A172 (cell line): ENCODE measurements at regions not wholly inside any gene's neighbourhood (a gene's known extent, or its start where the extent isn't known, plus 50 kb on each side); places are given as distances from the start of the nearest gene placed in this dataset.
A peak's percentile ranks its signal among the peaks of the same experiment; 100 is the strongest.

ENCODE experiments used
- DNase-seq: peaks from one replicate; pipeline ENCODE4 v3.0.0-alpha.2; 2015; ENCODE audit warnings: low spot score

DNA sequence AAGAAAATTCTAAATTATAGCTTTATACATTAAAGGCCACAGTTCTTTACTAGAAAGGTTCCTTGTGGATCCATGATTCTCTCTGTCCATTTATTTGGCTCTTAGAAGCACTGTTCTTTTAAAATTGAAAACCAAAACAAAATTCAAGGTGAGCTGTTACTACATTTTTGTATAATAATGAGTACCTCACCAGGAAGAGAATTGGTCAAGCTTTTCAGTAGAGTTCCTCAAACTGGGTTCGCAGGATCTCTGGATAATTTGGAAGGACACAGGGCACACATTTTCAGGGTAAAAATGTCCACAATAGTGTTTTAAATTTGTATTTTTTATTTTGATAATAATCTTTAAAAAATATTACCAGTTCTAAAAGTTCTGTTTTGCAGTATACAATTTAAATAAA is 93.0 kb downstream of the PPP1R3A start:
- no peak for DNase-seq

DNA sequence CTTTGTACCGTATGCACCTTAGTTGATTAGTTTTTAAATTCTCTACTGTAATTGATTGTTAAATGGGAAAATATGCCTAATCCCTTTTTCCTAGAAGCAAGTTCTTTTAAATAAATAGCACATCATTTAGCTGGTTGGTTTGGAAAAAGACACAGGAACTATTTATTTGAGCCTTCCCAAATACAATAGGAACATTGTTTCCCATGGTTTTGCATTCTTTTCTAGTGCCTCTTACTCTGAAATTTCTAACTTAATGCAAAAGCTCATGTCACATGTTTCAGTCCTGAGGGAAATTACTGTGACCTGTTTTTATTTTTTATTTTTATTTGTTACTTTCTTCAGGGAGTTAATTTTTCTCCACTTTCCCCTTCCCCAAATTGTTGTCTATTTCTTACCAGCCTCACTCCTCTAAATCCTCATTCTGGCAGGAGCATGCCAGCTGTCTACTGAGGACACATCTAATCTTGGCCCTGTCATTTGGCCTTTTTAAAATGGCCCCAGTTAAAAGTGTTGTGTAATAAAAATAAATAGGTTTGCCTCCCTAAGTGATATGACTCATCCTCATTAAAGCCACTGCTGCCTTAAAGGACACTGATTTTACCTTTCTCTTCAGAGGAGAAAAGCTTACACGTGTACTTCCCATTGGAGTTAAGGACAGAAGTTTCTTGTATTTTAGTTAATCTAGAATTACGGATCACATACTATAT is 94.5 kb downstream of the PPP1R3A start:
- DNase-seq = peak; percentile 57

DNA sequence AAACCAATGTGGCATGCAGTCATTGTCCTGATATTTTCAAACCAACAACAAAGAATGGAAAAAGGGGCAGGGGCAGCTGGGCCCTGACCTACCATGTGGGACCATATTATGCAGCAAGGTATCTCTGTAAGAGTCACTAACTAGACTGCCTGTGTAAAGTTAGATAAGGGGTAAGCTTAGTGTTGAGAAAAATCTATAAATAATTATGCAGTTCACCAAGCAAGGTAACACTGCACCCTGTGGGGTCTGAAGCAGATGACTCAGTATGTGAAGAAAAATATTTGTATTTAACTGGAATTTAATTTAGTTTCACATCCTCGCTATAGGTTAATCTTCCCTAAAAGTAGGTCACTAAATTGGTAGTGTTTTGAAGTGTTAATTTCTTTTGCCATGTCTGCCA is 99.3 kb downstream of the PPP1R3A start:
- DNase-seq = no peak

DNA sequence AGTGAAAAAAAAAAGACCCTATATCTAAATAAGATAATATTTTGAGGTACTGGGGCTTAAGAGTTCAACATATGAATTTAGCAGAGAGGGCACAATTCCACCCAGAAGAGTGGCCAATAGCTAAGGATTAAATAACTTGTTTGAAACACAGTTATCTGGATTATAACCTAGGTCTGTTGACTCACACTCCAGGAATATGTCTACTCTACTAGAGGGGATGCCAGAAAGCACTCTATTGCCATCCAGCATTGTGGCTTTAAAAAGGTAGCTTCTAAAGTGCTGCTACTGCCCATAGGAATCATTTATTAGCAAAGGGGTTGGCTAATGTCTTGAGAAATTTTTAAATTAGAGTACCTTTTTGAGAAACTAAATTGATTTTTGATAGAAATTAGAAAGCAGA is 102.2 kb downstream of the PPP1R3A start:
- no peak for DNase-seq

DNA sequence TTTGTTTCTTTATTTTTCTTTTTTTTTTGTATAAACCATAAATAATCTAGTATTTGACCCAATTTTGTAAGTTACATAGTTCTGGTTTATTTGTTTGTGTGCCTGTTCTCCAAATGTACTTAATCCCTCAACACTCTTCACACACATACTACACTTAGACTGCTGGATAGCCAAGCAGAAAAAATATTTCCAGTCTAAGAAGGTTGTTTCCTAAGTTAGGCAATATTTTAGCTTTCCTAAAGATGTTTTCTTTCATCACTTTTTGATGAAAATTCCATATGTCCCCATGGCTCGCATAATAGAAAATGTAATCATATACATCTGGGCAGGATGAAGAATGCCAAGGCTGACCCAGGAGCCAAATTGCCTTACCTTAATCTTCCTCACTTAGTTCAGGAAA is 105.3 kb downstream of the PPP1R3A start:
- DNase-seq = no peak

DNA sequence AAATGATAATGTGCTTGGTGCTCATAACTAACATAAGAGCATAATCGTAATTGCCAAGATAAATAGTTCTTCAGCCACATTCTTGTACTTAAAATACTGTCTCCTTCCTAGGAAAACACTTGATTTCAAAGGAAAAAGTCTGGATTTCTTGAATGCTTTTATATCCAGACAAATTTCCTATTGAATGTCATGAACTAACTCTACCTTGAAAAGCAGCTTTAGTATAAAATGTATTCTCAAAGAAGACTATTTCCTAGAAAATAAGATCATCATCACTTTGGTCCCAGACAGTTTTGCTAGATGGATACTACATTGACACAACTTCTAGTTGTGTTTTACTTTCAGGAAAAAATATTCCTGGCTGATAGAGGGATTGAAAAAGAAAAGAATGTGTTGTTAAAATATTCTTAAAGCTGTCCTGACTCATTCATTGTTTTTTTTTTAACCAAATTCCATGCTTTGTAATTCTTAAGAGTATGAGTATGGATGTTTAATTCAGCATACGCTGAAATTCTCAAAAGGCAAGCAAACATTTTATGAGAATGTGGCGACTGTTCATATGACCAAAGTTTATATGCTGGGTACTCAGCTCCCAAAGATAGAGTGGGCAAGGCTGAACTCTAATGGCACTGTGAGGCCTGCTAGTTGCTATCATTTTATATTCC is 106.1 kb downstream of the PPP1R3A start:
- DNase-seq = no peak

DNA sequence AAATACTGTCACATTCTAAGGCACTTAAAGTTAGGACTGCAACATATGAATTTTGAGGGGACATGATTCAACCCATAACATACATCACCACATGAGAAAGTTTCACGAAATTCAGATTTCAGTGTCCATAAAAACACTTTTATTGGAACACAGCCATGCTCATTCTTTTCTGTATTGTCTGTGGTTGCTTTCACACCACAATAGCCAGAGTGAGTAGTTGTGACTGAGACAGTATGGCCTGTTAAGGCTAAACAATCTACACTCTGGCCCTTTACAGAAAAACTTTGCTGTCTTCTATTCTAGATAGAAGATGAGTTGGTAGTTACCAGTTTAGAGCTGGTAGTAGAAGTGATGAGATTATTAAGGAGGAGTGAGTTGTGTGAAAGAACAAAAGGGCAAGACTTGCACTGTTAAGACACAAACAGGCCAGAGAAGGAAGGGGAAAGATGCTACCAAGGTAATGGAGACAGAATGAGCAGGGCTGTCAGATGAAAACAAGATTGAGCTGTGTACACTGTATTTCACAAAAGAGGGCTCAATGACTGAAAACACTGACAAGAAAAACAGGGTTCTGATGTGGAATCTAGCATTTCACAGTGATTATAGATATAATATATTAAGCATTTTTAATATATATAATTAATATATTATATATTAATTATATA is 108.6 kb downstream of the PPP1R3A start:
- DNase-seq = no peak

DNA sequence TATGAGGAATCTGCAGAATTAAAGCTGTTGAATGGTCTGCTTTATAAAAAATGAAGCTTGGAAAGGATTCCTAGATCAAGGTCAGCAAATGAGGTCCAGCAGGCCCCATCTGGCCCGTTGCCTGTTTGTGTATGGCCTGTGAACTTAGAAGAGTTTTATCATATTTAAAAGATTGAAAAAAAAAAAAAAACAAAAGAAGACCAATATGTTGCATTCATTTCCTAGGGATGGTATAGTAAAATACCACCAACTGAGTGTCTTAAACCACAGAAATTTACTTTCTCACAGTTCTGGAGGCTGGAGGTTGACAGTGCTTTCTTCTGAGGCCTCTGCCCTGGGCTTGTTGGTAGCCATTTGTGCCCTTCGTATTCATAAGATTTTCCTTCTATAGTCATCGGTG is 109.2 kb downstream of the PPP1R3A start:
- DNase-seq = no peak

DNA sequence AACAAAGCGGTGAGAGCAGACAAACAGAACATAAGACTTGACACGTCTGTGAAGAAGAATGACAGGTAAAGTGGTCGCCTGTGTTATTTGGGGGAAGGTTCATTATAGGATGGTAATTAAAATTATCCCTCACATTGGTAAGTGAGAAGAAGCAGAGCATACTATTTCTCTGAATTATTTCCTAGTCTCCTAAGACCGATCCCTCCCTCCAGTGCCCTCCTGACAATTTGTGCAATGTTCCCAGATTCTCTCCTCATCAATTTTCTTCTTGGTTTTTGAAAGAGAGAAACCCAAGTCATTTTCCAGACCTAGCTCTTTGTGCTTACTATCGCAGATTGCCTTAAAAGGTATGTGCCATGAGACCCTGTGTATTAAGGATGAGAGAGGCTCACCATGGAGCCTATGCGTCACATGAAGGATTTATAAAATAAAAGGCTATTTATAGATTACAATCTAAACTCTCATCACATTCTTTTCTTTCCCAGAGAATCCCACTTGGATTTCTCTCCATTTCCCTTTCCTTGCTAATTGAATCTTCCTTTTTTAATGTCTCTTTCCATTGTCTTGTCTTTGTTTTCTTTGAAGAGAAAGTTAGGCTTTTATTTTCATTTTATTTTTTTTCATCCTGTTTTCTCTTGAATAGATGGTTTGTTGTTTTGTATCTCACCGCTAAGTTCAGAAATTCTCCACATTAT is 112.0 kb downstream of the PPP1R3A start:
- DNase-seq = no peak

DNA sequence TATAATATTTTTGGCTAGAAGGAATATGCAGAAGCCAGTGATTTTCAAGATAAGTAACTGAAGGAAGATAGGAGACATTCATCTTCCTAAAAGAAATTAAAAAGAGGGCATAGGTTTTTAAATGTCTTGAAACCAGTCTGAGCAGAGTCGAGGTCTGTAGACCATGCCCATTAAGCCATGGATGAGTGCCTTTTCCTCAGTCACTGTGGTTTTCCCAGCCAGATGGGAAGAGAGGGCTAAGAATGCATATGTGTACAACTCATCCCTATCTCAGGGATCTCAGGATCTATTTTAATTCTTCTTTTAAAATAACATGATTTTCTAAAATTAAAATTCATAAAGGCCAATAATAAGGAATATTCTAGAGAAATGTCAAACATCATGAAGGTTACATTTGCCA is 112.8 kb downstream of the PPP1R3A start:
- DNase-seq = no peak

DNA sequence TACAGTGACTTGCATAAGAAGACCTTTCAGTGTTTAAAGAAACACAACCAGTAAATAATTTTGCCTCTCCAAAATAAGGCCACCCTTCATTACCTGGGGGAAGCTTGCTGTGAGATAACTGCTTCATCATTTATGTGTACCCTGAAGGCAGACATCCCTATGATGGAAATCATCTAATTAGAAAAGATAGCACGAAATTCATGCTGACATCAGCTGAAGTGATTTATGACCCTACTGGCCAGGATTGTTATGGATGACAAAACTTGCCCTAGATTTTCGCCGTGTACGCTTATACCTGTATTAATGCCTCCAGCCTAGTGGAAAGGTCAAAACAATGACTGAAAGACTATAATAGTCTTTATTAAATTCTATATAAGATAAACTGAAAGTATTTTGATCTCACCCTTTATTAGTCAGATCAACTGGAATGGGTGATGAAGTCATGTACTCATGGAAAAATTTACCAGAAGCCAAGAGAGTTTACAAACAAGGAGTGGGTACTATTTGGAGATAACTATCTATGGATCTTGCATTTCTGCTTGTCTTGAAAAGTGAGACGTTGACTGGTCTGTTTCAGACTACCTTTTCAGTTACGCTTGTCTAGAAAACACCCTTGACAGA is 114.2 kb downstream of the PPP1R3A start:
- DNase-seq = no peak

DNA sequence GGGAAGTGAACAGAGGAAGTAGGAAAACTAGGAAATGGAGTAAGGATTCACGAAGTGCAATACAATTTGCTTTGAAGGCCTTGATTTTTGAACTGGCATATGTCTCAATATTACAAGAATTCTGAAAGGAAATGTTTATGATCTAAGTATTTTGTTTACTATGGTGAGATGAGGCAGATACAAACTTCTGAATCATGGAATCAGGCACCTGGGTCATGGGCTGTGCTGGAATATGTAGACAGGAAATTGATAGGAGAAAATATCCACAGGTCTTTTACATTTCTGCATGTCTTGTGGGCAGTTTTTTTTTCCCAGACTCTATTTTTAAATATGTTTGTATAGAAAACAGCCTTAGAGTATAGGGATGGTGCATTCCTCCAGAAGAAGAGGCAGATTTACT is 117.1 kb downstream of the PPP1R3A start:
- DNase-seq = no peak

DNA sequence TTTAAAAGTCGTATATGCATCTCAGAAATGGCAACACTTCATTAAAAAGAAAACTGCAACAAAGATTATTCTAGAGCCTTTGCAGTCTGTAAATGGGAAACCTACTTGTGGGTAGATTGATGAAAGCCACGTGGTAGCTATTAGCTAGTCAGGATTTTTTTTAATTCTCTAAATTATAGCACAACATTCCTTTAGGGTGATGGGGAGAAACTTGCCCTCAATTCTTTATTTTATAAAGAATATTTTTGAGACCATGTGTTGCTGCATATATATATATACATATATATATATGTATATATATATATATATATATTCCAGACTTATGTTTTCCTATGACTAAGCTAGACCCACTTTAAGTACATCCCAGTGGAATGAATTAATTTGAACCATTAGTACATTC is 118.0 kb downstream of the PPP1R3A start:
- DNase-seq = no peak

DNA sequence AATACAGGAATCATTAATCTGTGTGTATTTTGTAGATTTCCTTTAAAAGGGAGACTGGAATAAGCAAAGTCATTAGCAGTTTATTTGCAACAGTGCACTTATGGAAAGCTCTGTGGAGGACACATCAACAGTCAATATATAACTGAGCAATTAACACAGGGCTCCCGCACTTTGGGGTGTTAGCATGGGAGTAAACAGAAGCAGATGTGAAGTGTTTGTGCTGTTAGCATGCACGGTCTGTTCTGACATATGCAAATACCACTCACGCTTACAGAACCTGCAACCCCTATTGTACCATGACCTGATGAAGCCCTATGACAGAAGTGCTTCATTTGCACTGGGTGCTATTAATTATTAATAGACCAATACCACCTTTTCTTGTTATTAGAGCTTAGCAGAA is 118.9 kb downstream of the PPP1R3A start:
- no peak for DNase-seq

DNA sequence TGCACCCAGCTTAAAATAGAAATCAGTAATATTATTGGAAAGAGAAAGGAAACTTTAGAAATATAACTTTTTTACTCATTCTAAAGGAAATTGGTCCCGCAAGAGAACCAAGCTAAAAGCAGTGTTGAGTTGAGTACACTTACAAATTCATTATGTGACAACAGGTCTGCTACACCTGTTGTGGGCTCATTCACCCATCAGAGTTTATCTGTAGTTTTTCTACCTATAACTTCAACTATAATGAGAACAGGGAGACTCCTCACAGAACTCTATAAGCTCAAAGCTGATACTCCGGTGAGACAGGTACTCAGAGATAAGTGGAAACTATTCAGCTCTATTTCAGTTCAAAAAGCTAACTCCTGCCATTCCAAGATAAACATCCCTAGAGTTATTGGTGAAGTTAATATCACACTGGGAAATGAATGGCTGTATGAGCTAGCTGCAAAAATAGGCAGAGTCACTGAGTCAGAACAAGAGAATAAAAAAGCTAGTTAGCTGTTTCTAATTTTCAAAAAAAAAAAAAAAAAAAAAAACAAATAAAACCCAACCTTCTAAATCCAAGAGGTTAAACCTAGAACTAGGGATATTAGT is 121.3 kb downstream of the PPP1R3A start:
- DNase-seq = no peak

DNA sequence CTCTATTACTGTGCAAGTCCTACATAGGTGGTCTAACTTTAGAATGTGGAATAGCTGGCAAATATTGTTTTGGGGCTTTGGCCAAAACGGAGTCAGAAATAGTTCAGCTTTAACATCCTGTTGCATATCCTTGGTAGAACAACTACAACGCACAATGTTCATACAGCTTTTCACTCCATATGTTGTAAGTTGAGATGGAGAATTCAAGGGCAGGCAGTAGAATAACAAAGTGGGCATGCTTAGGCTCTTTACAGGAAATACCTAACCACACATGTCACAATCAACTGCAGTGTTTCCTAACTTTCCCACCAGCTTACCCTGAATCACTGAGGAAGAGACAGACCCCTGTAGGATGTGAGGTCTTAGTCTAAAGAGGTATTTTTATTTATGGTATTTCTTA is 122.3 kb downstream of the PPP1R3A start:
- peak; percentile 66 for DNase-seq

DNA sequence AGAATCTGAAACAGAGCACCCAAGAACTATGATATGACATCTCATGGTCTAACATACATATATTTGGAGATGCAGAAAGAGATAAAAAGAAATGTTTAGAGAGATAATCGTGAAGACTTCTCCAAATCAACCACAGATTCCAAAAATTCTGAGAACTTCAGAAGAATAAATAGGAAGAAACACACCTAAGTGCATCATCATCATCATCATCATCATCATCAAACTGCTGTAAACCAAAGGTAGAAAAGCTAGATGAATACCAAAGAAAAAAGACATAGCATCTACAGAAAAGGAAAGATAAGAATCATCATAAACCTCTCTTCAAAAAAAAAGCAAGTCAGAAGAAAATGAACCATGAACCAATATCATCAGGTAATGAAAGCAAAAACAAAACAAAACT is 124.2 kb downstream of the PPP1R3A start:
- DNase-seq = no peak

DNA sequence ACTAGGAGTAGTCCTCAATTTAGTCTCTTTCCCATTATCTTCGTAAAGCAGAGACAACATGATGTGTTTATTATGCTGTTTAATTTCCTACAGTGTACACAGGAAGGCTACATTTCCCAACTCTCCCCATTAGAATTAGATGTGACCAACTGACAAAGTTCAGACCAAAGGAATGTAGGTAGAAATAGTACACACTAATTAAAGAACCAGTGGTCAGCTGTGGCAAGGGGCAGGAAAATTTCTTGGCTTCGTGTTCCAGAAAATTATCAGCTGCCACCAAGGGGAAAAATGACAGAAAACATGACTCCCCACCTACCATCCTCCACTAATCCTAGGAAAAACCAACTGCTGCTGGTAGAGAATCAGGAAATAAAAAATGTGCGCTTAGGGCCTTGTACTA is 125.6 kb downstream of the PPP1R3A start:
- DNase-seq = no peak

DNA sequence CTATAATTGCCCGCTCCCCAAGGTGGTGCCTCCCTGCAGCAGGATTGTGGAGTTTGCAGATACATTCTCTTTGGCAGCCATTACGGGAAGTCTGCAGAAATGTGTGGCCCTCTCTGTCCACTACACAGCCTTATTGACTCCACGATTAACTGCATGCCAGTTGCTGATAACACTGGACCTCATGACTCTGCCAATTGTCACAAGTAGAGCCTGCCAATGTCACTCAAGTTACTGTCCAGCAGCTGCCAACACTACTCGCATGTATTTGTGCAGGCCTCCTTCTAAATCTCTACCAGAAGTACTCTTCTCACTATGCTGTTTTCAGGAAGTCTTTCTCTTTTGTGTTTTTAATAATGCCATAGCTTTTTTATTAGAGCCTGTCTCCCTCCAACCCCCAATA is 128.8 kb downstream of the PPP1R3A start:
- DNase-seq = no peak

DNA sequence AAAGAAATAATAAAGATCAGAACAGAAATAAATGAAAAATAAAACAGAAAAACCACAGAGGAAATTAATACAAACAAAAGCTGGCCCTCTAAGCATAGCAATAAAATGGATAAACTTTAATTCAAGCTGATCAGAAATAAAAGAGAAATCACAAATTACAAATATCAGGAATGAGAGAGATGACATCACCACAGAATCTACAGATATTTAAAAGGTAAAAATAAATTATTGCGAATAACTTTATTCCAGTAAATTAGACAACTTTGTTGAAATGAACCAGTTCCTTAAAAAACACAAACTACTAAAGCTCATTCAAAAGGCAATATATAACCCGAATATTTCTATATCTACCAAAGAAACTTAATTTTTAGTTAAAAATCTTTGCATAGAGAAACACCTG is 131.7 kb downstream of the PPP1R3A start:
- DNase-seq = no peak

DNA sequence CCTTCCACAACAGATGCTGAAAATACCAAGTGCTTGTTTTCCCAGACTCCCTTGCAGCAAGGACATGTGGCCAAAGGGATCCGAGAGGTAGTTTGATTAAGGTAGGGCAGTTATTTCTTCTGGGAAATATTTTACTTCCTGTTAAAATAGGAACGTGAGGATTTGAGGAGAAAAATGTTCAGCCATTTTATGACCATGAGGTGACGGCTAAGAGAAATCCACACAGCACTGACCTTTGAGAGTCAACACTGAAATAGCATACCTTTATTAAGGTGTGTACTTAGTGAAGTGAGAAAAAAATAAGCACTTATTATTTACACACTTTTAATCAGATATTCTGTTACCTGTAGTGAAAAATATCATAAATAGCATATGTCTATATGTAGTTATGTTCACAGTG is 133.9 kb downstream of the PPP1R3A start:
- DNase-seq = no peak

DNA sequence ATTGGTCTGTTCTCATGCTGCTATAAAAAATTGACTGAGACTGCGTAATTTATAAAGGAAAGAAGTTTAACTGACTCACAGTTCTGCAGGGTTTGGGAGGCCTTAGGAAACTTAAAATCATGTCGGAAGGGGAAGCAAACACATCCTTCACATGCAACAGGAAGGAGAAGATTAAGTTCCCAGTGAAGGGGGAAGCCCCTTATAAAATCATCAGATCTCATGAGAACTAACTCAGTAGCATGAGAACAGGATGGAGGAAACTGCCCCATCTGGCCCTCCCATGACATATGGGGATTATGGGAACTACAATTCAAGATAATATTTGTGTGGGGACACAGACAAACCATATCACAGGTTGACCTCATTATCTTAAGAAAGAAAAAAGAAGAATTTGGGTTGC is 134.5 kb downstream of the PPP1R3A start:
- peak; percentile 28 for DNase-seq
